Keratinocyte (primary cell): ENCODE measurements at regions not wholly inside any gene's neighbourhood (a gene's known extent, or its start where the extent isn't known, plus 50 kb on each side); places are given as distances from the start of the nearest gene placed in this dataset.

Experiments used
- DNase-seq: peaks from one replicate; pipeline ENCODE4 v3.0.0-alpha.2; 2011; ENCODE audit warnings: low read depth, missing footprints, low spot score
- FAIRE-seq: peaks from 2 replicates; lab custom pipeline; 2011; peaks lifted over from hg19 to GRCh38; lab: Jason Lieb, UNC
- H2AFZ ChIP-seq: 2 replicates; pipeline ENCODE4 v1.6.0; 2012; ENCODE audit warnings: low read length, control low read depth, inconsistent platforms; ENCODE audit not compliant: control insufficient read depth
- H3K27ac ChIP-seq: 2 replicates; pipeline ENCODE4 v1.5.1; 2011; ENCODE audit warnings: low read length; ENCODE audit not compliant: control insufficient read depth, insufficient read depth
- H3K27me3 ChIP-seq: 3 replicates; pipeline ENCODE4 v1.6.0; 2011; ENCODE audit warnings: low read length; ENCODE audit not compliant: control insufficient read depth, insufficient read depth; ENCODE audit errors: extremely low read depth
- H3K36me3 ChIP-seq, 2 experiments: 2 replicates in 1 of 2; 3 replicates in 1 of 2; pipeline ENCODE4 v1.5.1; 2011; ENCODE audit warnings: low read length in 2 of 2, mild to moderate bottlenecking in 1 of 2; ENCODE audit not compliant: control insufficient read depth in 2 of 2, insufficient read depth in 2 of 2; ENCODE audit errors: extremely low read depth in 1 of 2
- H3K4me1 ChIP-seq: 3 replicates; pipeline ENCODE4 v1.5.1; 2011; ENCODE audit warnings: low read length; ENCODE audit not compliant: control insufficient read depth, insufficient read depth; ENCODE audit errors: extremely low read depth
- H3K4me2 ChIP-seq: 3 replicates; pipeline ENCODE4 v1.6.0; 2011; ENCODE audit warnings: low read depth, low read length; ENCODE audit not compliant: control insufficient read depth, insufficient read depth; ENCODE audit errors: extremely low read depth
- H3K4me3 ChIP-seq, 3 experiments: fragments of 200-600 bp in 1 of 3; sonication (generic) in 1 of 3; 2 replicates in 2 of 3; 3 replicates in 1 of 3; pipeline ENCODE4 v1.5.1; 2011 to 2016; ENCODE audit warnings: low read length in 3 of 3, mild to moderate bottlenecking in 3 of 3, control low read depth in 2 of 3, inconsistent platforms in 1 of 3, low read depth in 1 of 3, mixed read lengths in 1 of 3, mixed run types in 1 of 3, moderate library complexity in 1 of 3; ENCODE audit not compliant: control insufficient read depth in 2 of 3, insufficient read depth in 2 of 3; ENCODE audit errors: extremely low read depth in 1 of 3
- H3K79me2 ChIP-seq: 2 replicates; pipeline ENCODE4 v1.6.0; 2012; ENCODE audit warnings: low read length; ENCODE audit not compliant: control insufficient read depth, insufficient read depth
- H3K9ac ChIP-seq: 3 replicates; pipeline ENCODE4 v1.6.0; 2011; ENCODE audit warnings: low read length; ENCODE audit not compliant: control insufficient read depth, insufficient read depth; ENCODE audit errors: extremely low read depth
- H3K9me1 ChIP-seq: 3 replicates; pipeline ENCODE4 v1.6.0; 2011; ENCODE audit warnings: low read length; ENCODE audit not compliant: control insufficient read depth, insufficient read depth; ENCODE audit errors: extremely low read depth
- H3K9me3 ChIP-seq: 2 replicates; pipeline ENCODE4 v1.5.1; 2012; ENCODE audit warnings: low read depth, low read length; ENCODE audit not compliant: control insufficient read depth
- H4K20me1 ChIP-seq: 3 replicates; pipeline ENCODE4 v1.6.0; 2011; ENCODE audit warnings: low read length; ENCODE audit not compliant: control insufficient read depth, insufficient read depth; ENCODE audit errors: extremely low read depth
- CTCF ChIP-seq, 3 experiments: IDR thresholded peaks in 1 of 3; conservative IDR thresholded peaks in 1 of 3; optimal IDR thresholded peaks in 1 of 3; 2 replicates in 2 of 3; 3 replicates in 1 of 3; pipeline versions ENCODE3 to v1.5.1; 2011; ENCODE audit warnings: low read length in 3 of 3, mild to moderate bottlenecking in 3 of 3, moderate library complexity in 2 of 3, control low read depth in 1 of 3, inconsistent platforms in 1 of 3; ENCODE audit not compliant: insufficient read depth in 2 of 3; ENCODE audit errors: extremely low read depth in 1 of 3
- EZH2 ChIP-seq: IDR thresholded peaks from one replicate; pipeline ENCODE4 v1.6.1; 2012; ENCODE audit warnings: inconsistent platforms, mild to moderate bottlenecking, low read length, moderate library complexity
- dilution Hi-C: fragments of 300-500 bp; cut with MboI; formaldehyde crosslinking; loops from one replicate; pipeline ENCODE4 v1.7.0; 2020; ENCODE audit warnings: low sequenced_read_pairs; ENCODE audit not compliant: extremely low pct_ligation_motif_present

GRCh38 chr5:98656796-98657195 lies 116.7 kb upstream of the RGMB start:
- Histone ChIP-seq H3K9me3 (no peaks in the 10 kb centered on the region), H3K27me3 (no peaks in the 10 kb centered on the region), H3K4me3 (no peak overlapping the region), H3K4me1 (no peaks in the 10 kb centered on the region), H3K4me2 (no peak overlapping the region), H3K9me1 (no peaks in the 10 kb centered on the region), H3K27ac (no peak overlapping the region), H3K36me3 (no peaks in the 10 kb centered on the region), H4K20me1 (no peaks in the 10 kb centered on the region), H2AFZ (no peak overlapping the region), H3K9ac (no peak overlapping the region), H3K79me2 (no peaks in the 10 kb centered on the region)
- DNase-seq (no peak), FAIRE-seq (no peak)
- TF ChIP-seq EZH2 (no peak), CTCF (optimal IDR thresholded peaks at IDR 0.05 in 1 of 3, IDR thresholded peaks at IDR 0.05 in 1 of 3, conservative IDR thresholded peaks at IDR 0.05 in 1 of 3; ENCODE audit: extremely low read depth in 1 of 3, insufficient read depth in 2 of 3, low read length in 3 of 3) (no peak)
- dilution Hi-C loops = no loop called here

GRCh38 chr5:98657559-98657958 lies 115.9 kb upstream of the RGMB start:
- Histone ChIP-seq H3K4me3 (no peak overlapping the region), H3K27me3 (no peaks in the 10 kb centered on the region), H3K27ac (no peak overlapping the region), H3K9ac (no peak overlapping the region), H3K36me3 (no peaks in the 10 kb centered on the region), H3K4me2 (no peak overlapping the region), H4K20me1 (no peaks in the 10 kb centered on the region), H3K4me1 (no peaks in the 10 kb centered on the region), H3K9me1 (no peaks in the 10 kb centered on the region), H3K9me3 (no peaks in the 10 kb centered on the region), H2AFZ (no peak overlapping the region), H3K79me2 (no peaks in the 10 kb centered on the region)
- FAIRE-seq = no peak
- no peak for DNase-seq
- dilution Hi-C loops = no loop called here
- no peak for TF ChIP-seq EZH2
- TF ChIP-seq CTCF (optimal IDR thresholded peaks at IDR 0.05 in 1 of 3, IDR thresholded peaks at IDR 0.05 in 1 of 3, conservative IDR thresholded peaks at IDR 0.05 in 1 of 3; ENCODE audit: extremely low read depth in 1 of 3, insufficient read depth in 2 of 3, low read length in 3 of 3) = no peak
